Skin of body (tissue), 1 donor: ENCODE measurements at regions not wholly inside any gene's neighbourhood (a gene's known extent, or its start where the extent isn't known, plus 50 kb on each side); places are given as distances from the start of the nearest gene placed in this dataset.

Source experiments
- DNase-seq: peaks from one replicate; lab custom pipeline; 2025; lab: John Stamatoyannopoulos, UW

DNA sequence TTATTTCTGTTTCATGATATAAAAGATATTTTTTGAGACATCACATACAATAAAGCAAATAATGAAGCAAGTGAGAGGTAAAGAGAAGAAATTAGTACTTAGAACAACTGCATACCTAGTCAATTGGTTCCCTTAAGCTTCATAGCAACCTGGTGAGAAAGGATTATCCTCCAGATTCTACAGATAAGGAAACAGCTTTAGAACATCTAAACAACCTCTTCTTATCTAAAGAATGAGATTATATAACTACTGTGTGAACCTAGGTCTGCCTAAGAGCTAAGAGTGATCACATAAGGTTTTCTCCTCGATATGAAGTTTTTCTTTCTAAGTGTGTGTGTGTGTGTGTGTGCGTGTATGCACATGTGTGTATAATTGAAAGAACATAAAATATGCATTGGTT lies 265.1 kb downstream of the NOL4 start:
- no peak for DNase-seq

DNA sequence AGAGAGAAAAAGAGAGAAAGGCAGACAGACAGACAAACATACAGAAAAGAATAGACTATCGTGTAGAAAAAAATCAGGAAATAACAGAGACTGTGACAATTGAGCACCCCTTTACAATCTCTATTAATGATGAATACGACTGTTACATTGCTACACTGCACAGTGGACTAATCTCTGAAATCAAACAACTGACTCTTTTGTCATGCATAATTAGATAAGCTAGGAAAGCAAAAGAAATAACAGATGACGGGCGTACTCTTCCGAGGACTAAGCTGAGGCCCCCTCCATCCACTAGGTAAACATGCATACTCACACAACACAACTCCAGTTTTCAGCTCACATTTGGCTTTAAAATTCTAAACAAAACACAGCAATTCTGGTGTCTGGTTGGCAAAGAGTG lies 267.0 kb downstream of the NOL4 start:
- no peak for DNase-seq

DNA sequence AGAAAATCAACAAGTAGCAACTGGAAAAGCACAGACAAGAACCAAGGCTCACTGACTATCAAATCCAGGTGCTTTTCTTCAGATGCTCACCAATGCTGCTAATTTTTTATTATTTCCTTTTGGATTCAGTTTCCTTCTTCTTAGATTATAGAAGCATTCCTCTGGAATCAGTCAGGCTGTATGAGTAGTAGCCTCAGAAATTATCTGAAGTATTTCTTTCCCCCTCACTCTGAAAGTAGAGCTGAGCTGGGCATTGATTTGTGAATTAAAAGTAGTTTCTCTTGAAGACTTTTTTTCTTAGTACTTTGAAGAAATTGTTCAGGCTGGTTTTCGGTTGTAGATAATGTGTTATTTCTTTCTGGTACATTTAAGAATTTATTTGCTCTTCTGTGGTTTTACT lies 273.7 kb downstream of the NOL4 start:
- no peak for DNase-seq

DNA sequence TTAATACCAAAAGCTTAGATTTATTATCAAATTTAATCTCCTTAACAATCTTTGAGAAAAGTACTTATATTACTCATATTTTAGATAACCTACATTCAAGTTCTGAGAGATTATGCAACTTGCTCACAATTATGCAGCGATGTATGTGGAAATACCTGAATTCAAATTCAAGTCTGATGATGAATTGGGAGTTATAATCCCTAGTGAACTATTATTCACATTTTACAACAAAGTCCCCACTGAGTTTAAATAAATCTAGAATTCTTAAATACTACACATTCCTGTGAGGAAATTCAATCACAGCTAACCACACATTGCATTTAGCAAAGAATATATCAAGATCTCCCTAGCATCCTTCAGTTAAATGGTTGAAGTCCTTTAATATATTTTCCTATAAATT lies 278.4 kb downstream of the NOL4 start:
- DNase-seq = no peak

DNA sequence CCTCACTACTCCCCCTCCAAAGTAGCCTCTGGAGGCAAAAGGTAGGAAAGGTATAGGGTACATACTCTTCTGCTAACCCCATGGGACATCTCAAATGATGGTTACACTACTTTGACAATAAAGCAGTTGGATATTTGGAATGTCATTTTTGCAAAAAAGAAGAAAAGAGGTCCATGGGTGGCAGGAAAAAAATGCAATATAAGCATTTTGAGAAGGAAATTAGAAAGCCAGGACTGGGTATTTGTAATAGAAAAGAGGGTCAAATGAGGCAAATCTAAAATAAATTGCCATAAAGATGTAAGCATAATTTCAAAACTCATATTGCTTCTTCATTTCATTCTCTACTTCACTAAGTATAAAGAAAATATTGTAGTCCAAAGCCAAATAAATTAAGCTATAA lies 280.2 kb downstream of the NOL4 start:
- no peak for DNase-seq

DNA sequence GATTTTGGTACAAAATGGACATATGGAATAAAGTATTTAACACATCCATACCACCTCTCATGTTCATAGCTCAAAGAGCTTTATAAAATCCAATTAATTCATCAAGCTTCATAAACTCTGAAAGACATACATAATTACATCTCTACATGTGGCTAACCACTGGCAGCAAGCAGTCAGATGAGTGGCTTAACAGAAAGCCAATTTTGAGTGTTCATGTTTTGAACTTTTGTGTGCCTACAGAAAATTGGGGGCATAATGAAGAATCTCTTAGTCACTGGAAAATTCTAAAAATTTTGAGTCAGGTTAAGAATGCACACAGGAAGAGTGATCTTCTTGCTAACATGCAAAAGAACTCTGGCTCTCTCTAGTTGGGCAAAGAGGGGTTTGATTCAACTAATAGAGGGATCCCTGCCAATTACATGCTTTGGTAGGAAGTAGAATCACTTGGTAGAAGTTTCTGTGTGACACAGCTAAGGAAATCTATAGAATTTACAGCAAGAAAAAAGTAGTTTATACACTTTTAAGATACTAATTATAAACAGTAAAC lies 287.4 kb downstream of the NOL4 start:
- DNase-seq = no peak

DNA sequence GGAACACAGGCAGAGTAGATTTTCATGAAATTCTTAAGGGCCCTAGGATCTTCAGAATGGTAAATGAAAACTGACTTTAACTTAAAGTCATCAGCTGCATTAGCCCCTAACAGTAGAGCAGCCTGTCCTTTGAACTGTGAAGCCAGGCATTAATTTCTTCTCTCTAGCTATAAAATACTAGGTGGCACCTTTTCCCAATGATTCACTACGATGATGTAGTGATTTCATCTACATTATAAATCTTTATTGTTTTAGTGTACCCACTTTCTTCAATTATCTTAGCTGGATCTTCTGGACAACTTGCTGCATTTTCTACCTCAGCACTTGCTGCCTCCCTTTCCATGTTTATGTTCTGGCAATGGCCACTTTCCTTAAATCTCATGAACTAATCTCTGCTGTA lies 290.5 kb downstream of the NOL4 start:
- DNase-seq = no peak

DNA sequence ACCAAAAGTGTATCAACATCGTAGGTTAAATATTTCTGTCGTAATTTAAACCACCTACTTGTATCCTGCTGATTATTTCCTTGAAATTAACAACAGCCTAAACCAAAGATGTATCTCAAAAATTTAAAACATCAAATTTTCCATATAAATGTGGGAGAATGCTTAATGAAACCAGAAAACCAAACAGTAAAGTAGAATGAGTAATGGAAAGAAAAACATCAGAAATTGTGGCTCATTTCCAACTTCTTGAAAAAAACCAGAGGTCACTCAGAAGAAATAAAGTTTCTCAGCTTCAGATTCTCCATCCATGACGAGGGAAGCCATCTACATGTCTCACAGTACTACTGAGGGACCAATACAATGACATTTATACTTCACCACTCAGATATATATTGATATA lies 296.5 kb downstream of the NOL4 start:
- no peak for DNase-seq

DNA sequence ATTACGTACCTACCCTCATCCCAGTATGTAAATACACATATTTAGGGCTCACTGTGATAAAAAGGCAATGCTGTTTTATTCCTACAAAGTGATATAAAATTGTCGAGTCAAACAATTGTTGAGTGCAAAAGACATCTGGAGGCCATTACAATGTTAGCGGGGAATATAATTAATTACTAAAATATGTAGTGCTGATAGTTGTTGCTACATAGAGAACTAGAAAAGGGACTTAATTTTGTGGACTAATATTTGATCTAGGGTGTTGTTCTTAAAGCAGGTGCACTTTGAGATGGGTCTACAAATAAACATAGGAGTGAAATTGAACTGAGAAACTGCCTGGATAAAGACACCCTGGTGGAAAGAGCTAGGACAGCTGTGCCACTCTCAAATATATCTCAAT lies 300.1 kb downstream of the NOL4 start:
- DNase-seq = no peak

DNA sequence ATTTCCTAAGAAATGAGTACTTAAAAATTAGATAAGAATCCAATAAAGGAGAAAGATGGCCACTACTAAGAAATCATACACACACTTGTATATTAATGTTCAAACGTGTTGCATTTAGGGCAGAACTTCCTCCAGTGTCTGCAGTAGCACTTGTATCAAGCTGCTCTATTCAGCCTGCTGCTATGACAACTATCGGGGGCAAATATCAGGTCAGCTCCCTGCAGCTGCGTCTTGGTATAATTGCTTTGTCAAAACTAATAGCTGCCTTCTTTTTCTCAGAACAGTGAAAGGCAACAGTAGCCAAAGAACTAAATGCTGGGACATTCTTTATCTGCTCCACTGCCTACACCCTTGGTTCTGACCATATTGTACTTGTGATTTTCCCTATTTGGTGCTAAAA lies 300.7 kb downstream of the NOL4 start:
- DNase-seq = no peak

DNA sequence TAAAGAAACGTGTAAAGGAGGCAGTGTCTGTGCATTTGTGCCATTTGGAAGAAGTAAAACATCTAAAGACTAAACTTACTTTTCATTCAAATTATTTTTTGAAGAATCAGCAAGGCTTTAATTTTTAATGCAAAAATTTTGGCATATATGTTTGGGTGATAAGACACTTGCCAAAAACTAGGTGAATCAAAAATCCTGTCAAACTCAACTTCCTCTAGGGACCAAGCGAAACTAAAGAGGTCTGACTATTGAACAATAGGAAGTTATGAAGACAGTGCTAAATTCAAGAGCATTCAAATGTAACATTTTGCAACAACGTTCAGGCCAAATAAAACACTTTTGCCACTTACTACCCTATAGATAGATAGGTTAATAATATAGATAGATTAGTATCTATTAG lies 306.1 kb downstream of the NOL4 start:
- DNase-seq = no peak

DNA sequence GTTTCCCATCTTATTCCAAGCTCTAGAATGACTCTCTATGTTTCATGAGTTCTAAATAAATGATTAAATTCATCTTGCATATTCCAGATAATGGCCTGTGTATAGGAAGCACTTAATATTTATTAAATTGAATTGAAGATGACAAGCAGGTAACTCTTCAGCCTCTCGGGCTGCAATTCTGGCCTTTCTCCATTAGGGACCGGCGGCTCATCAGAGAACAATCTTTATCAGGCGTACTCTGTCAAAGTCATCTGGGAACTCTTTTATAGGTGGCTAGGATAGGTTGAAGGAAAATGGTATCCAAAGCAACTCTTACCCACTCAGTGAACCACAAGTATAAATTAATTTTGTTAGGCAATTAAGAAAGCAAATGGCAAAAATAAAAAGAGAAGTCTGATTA lies 308.5 kb downstream of the NOL4 start:
- DNase-seq = no peak

DNA sequence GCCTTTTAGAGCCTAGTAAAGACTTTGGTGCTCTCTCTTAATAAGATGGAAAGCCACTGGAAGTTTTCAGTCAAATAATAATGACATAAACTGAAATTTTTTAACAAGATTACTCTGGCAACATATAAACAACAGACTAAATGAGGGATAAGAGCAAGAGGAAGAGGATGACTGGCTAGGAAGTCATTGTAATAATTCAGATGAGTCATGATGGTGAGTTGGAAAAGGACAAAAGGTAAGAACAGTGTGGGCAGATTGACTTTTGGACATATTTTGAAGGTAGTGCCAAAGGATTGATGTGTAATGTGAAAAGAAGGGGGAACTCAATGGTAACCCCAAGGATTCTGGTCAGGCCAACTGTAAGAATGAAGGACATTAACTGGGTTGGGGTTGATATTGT lies 310.3 kb downstream of the NOL4 start:
- DNase-seq = no peak

DNA sequence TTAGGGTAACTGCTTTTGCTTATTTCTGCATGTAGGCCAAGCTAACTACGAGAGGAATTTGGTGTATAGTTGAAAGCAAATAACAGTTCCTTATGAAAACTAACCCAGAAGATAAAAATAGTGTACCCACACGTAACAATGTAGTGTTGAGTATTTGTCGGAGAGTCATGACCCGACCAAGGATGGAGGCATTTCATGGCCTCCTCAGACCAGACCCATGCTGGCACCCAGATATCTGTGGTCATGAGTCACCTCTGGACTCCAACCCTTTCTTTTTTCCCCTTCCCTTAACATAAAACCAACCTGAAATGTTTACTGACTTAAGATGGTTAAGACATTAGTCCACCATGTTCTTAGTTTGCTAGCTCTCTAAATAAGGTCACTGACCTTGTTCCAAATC lies 318.7 kb downstream of the NOL4 start:
- no peak for DNase-seq

DNA sequence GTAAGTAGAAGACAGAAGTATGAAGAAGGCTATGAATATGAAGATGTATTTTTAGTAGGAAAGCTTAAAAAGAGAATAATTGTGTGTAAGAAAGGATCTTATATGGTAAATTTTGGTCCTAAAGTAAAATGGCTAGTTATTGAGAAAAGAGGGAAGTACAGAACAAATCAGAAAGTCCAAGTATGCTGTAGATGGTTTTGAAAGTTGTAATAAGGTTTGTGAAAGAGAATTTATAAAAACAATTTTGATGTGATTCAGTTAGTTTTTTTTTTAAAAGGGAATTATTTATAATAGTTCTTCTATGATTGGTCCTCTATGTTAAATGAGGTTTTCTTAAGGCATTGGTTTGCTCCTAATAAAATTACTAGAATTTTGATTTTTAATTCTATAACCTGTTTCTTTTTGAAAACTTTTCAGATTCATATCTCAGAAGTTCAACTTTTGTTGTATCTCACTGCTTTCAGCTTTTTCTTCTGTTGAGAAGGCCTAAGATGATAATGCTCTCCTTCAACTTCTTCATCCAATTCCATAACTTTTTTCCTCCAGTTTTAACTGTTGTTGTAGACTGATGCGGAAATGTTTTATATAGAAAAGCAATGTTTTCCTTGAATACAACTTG lies 322.7 kb downstream of the NOL4 start:
- no peak for DNase-seq

DNA sequence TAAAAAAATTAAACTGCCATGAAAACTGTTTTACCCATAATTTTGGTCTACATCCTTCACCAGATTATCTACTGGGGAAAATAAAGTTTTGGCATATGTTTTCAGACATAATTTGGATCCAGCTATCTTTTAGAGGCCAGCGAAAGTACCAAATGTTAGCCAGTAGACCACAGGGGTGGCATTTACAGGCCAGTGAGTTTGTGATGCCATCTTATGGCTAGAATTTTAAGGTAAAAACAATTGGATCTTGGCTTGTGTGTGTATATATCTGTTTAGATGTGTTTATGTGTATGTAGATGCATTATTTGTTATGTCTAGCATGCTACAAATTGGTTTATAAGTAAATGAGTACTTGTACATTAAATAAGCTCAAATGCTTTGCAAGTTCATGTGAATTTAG lies 322.6 kb downstream of the ASXL3 start:
- DNase-seq = no peak

DNA sequence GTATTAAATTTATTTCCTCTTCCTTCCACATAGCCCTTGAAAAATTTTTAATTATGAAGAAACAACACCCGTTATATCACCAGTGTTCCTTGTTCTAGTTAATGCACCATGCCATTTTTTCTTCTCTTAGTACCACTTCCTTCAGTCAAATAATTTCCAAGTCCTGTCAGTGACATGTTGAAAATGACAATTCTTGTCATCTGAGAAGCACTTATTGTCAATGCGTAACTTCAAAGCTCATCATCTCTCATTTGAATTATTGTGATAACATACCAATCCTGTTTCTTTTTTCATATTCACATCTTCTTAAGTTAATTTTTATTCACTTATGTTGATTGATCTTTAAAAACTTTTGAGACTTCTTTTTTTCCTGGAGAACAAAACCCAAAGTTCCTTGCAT lies 320.4 kb downstream of the ASXL3 start:
- no peak for DNase-seq

DNA sequence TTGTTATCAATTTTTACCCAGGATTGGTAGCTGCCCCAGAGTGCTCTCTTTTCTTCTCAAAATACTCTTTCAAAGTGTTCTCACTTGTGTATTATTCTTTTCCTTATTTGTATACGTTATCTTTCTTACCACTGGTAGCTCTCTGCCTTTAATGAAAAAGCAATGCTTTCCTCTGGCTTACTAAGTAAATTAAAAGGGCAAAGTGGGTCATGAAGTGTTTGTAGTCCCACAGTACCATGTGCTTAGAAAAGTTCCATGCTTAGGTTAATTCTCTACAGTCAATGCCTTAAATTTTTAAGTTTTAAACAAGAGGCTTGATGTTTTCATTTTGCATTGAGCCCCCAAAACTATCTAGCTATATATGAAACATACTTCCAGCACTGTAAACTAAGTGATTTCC lies 300.2 kb downstream of the ASXL3 start:
- DNase-seq = no peak

DNA sequence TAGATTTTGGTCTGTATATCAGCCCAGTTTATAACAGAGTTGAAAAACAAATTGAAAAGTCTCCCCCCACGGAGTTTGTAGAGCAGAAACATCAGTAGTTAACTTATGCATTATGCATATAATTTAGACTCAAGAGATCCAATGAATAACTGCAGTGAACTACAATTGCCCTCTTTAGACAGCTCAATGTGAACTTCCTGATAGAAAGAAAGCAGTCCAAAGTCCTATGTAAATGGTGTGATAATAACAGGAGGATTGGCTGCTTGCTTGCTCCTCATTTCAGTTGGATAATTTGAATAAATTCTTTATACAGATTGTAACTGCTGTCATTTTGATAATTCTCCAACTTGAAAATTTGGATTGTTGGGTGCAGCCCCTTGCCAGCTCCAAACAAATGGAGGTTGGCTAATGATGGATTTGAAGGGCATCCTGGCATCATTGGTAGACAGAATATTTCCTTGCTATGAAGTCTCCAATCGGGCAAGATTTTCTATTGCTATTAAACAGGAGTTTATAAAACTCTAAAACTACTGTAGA lies 297.1 kb downstream of the ASXL3 start:
- DNase-seq = no peak

DNA sequence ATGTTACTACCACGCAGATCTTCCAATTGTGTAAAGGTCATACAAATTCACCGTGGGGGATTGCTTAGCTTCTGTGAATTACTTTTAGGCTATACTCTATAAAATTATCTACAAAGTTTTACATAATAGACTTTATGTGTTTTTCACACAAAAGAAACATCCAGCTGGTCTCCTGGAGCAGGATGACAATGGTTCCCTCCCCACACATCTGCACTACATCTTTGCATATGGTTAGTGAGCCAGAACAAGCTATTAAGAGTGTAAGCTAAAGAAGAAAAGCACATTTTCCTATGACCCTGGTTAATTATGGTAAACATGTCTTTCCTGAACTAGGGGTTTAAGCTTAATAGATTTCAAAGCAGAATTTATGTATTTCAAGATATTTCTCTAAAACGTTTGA lies 295.1 kb downstream of the ASXL3 start:
- DNase-seq = peak; percentile 24

DNA sequence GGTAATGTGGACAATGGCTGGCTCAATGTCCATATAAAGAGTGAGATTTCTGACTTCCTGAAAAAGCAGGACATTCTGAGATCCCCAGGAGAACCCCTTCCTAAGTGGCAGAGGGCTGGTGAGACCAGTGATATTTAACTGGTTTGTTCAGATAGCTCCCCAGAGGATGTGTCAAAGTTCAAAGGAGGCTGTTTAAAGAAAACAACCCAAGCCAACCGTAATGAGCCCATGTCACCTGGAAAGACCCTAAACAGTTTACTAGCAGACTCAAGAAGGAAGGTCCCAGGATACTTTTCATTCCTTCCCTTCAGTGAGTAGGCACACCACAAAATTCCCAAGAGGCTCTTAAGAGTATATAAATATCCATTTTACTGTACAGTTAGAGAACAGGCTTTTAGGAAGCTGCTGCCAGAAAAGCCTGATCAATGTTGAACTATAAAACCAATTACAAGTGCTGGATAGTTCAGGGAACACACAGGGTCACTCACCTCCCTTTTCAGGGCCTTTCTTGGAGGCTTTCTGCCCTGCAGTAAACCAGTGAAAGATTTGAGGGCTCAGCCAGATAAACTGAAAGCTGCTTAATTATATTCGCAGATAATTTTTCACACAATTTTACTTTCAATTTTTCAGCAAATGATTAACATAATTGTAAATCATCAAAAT lies 293.5 kb downstream of the ASXL3 start:
- DNase-seq = no peak

DNA sequence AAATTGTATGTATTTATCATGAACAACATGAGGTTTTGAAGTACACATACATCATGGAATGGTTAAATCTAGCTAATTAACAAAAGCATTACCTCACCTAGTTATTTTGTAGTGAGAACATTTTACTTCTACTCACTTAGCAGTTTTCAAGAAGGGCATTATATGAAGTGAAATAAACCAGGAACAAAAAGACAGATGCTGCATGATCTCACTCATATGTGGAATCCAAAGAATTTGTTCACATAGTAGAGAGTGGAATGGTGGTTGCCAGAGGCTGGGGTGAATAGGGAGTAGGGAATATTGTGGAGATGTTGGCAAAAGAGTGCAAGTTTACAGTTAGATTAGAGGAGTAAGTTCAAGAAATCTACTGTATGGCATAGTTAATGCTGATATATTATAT lies 292.0 kb downstream of the ASXL3 start:
- peak; percentile 22 for DNase-seq

DNA sequence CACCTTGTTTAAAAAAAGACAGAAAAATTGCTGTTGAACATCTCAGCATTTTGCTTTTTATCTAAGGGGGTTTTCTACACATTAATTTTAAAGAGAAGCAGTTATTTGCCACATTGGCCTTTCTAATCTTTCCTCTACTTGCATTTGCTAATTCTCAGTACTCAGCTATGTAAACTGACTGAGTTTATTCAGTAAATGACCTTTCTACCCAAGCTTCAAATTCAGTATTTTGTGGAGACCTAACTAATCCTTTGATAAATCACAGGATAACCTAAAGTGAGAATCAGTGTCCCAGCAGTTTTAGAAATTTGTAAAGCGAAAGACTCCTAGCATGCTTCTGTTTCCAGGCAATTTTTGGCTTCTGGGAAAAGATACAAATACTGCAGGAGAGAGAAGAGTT lies 288.4 kb downstream of the ASXL3 start:
- DNase-seq = no peak
